ENCODE measurements at regions not wholly inside any gene's neighbourhood (a gene's known extent, or its start where the extent isn't known, plus 50 kb on each side); places are given as distances from the start of the nearest gene placed in this dataset.

- no peaks in the 10 kb centered on the region for H3K9me3 ChIP-seq (ENCODE audit: low read depth, low read length)
- peaks cover 12% of the 10 kb centered on the region for H3K4me1 ChIP-seq (ENCODE audit: insufficient read depth, low read length)
- H3K27me3 ChIP-seq (ENCODE audit: insufficient read depth, low read length): no peaks in the 10 kb centered on the region
- H4K20me1 ChIP-seq (ENCODE audit: insufficient read depth, low read length): no peaks in the 10 kb centered on the region
- no peak overlapping the region for H3K27ac ChIP-seq (ENCODE audit: low read depth, low read length)
- no peak for DNase-seq (ENCODE audit: insufficient read length, low spot score, missing footprints)
- no peaks in the 10 kb centered on the region for H3K79me2 ChIP-seq (ENCODE audit: insufficient read depth, low read length)
- H3K4me2 ChIP-seq (ENCODE audit: insufficient read depth, low read length): no peak overlapping the region
- H3K4me3 ChIP-seq (ENCODE audit: insufficient read depth, low read length): no peak overlapping the region
- no peak overlapping the region for H2AFZ ChIP-seq (ENCODE audit: low read length)
- TF ChIP-seq CTCF (IDR thresholded peaks at IDR 0.05; ENCODE audit: extremely low read depth, low read depth, low read length): no peak
- no peaks in the 10 kb centered on the region for H3K36me3 ChIP-seq (ENCODE audit: insufficient read depth, low read length)
Measured at GRCh38 chr4:186949847-186950246, 226.2 kb upstream of the FAT1 start.

GRCh38 chr4:186952709-186953108 lies 229.1 kb upstream of the FAT1 start:
- H4K20me1 ChIP-seq (ENCODE audit: insufficient read depth, low read length): no peaks in the 10 kb centered on the region
- H3K27ac ChIP-seq (ENCODE audit: low read depth, low read length): no peak overlapping the region
- H3K27me3 ChIP-seq (ENCODE audit: insufficient read depth, low read length): no peaks in the 10 kb centered on the region
- no peak overlapping the region for H3K4me2 ChIP-seq (ENCODE audit: insufficient read depth, low read length)
- no peak overlapping the region for H2AFZ ChIP-seq (ENCODE audit: low read length)
- TF ChIP-seq CTCF (IDR thresholded peaks at IDR 0.05; ENCODE audit: extremely low read depth, low read depth, low read length): no peak
- H3K4me1 ChIP-seq (ENCODE audit: insufficient read depth, low read length): peaks cover 12% of the 10 kb centered on the region
- no peaks in the 10 kb centered on the region for H3K36me3 ChIP-seq (ENCODE audit: insufficient read depth, low read length)
- H3K9me3 ChIP-seq (ENCODE audit: low read depth, low read length): no peaks in the 10 kb centered on the region
- no peak for DNase-seq (ENCODE audit: insufficient read length, low spot score, missing footprints)
- H3K4me3 ChIP-seq (ENCODE audit: insufficient read depth, low read length): no peak overlapping the region
- no peaks in the 10 kb centered on the region for H3K79me2 ChIP-seq (ENCODE audit: insufficient read depth, low read length)

- H3K27ac ChIP-seq (ENCODE audit: low read depth, low read length): no peak overlapping the region
- H3K79me2 ChIP-seq (ENCODE audit: insufficient read depth, low read length): no peaks in the 10 kb centered on the region
- no peak for TF ChIP-seq CTCF (IDR thresholded peaks at IDR 0.05; ENCODE audit: extremely low read depth, low read depth, low read length)
- no peaks in the 10 kb centered on the region for H3K27me3 ChIP-seq (ENCODE audit: insufficient read depth, low read length)
- no peaks in the 10 kb centered on the region for H3K9me3 ChIP-seq (ENCODE audit: low read depth, low read length)
- no peak overlapping the region for H3K4me3 ChIP-seq (ENCODE audit: insufficient read depth, low read length)
- H3K36me3 ChIP-seq (ENCODE audit: insufficient read depth, low read length): no peaks in the 10 kb centered on the region
- peaks cover 11% of the 10 kb centered on the region for H3K4me1 ChIP-seq (ENCODE audit: insufficient read depth, low read length)
- H2AFZ ChIP-seq (ENCODE audit: low read length): peak overlapping the region; percentile 86
- H4K20me1 ChIP-seq (ENCODE audit: insufficient read depth, low read length): no peaks in the 10 kb centered on the region
- peak; percentile 80 for DNase-seq (ENCODE audit: insufficient read length, low spot score, missing footprints)
- peak overlapping the region; percentile 6 for H3K4me2 ChIP-seq (ENCODE audit: insufficient read depth, low read length)
Measured at GRCh38 chr4:186953599-186954260, 230.1 kb upstream of the FAT1 start.

- Histone ChIP-seq H3K36me3 (ENCODE audit: insufficient read depth, low read length) (no peaks in the 10 kb centered on the region), H3K9me3 (ENCODE audit: low read depth, low read length) (no peaks in the 10 kb centered on the region), H2AFZ (ENCODE audit: low read length) (no peak overlapping the region), H3K4me3 (ENCODE audit: insufficient read depth, low read length) (no peak overlapping the region), H3K27me3 (ENCODE audit: insufficient read depth, low read length) (no peaks in the 10 kb centered on the region), H3K4me1 (ENCODE audit: insufficient read depth, low read length) (peaks cover 6% of the 10 kb centered on the region), H3K27ac (ENCODE audit: low read depth, low read length) (no peak overlapping the region), H3K79me2 (ENCODE audit: insufficient read depth, low read length) (no peaks in the 10 kb centered on the region), H3K4me2 (ENCODE audit: insufficient read depth, low read length) (no peak overlapping the region), H4K20me1 (ENCODE audit: insufficient read depth, low read length) (no peaks in the 10 kb centered on the region)
- no peak for DNase-seq (ENCODE audit: insufficient read length, low spot score, missing footprints)
- no peak for TF ChIP-seq CTCF (IDR thresholded peaks at IDR 0.05; ENCODE audit: extremely low read depth, low read depth, low read length)
Measured at GRCh38 chr4:186954509-186954908, 230.9 kb upstream of the FAT1 start.
